ENCODE measurements at regions not wholly inside any gene's neighbourhood (a gene's known extent, or its start where the extent isn't known, plus 50 kb on each side); places are given as distances from the start of the nearest gene placed in this dataset.

DNA sequence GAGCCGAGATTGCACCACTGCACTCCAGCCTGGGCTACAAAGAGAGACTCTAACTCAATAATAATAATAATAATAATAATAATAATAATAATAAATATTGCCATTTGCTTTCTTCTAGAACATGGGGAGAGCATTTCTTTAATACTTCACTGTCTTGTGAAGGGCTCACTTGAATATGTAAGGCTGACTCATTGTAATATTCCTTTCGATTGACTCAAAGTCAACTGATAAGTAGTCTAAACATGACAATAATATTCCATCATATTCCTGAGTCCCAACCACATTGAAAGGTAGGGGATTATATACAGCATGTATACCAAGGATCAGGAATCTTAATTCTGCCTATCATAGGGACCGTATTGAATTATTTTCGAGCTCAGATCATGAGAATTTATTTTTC lies 949.2 kb downstream of the DSC3 start:
- CTCF ChIA-PET: no interaction called here

DNA sequence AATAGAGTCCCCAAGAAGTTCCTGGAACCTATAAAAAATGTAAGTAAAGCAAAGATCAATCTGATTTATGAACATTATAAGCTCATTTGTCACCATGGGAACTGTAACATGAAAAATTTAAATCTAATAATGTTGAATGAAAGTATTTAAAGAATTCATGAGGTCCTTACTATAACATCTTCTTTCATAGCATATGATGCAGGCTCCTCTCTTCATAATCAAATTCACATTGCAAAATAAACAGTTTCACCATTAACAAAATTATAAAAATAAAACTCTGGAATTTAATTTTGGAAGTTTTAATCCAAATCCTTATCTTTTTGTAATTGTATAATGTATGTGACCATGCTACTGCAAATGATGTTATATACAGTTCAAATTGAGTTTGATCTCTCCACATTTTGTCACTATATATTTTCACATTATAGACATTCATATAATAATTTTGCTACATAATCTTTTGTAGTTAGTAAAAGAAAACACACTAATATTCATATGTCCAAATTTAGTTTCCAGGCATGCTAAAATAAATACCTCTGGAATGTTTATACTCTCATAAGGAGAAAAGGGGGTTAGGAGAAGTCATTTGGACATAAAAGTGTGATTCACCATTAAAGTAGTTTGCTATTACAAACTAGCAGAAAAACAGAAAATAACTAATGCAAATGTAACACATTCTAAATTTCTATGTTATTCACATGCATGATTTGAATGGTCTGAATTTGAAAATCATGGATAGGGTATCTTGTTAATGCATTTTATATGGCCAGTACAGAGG lies 954.1 kb downstream of the DSC3 start:
- CTCF ChIA-PET: no interaction called here
- Histone ChIP-seq H3K27ac (ENCODE audit: low read depth, low read length) (no peak overlapping the region), H3K27me3 (ENCODE audit: control insufficient read depth, insufficient read depth, low read length) (no peaks in the 10 kb centered on the region), H3K4me3 (ENCODE audit: low read depth, low read length) (no peak overlapping the region), H3K9me3 (ENCODE audit: control insufficient read depth, insufficient read depth, low read length) (peaks cover 15% of the 10 kb centered on the region)
- no peak for DNase-seq (ENCODE audit: low read depth, low spot score)
- POLR2A ChIA-PET: no interaction called here
- TF ChIP-seq, protein P1, sequence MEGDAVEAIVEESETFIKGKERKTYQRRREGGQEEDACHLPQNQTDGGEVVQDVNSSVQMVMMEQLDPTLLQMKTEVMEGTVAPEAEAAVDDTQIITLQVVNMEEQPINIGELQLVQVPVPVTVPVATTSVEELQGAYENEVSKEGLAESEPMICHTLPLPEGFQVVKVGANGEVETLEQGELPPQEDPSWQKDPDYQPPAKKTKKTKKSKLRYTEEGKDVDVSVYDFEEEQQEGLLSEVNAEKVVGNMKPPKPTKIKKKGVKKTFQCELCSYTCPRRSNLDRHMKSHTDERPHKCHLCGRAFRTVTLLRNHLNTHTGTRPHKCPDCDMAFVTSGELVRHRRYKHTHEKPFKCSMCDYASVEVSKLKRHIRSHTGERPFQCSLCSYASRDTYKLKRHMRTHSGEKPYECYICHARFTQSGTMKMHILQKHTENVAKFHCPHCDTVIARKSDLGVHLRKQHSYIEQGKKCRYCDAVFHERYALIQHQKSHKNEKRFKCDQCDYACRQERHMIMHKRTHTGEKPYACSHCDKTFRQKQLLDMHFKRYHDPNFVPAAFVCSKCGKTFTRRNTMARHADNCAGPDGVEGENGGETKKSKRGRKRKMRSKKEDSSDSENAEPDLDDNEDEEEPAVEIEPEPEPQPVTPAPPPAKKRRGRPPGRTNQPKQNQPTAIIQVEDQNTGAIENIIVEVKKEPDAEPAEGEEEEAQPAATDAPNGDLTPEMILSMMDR (IDR thresholded peaks at IDR 0.05; ENCODE audit: low read depth, low read length): no peak

More for the DNA sequence above, 949.2 kb downstream of the DSC3 start:
- POLR2A ChIA-PET: no interaction called here
- no peaks in the 10 kb centered on the region for H3K27me3 ChIP-seq (ENCODE audit: control insufficient read depth, insufficient read depth, low read length)
- peaks cover 12% of the 10 kb centered on the region for H3K9me3 ChIP-seq (ENCODE audit: control insufficient read depth, insufficient read depth, low read length)
- TF ChIP-seq, protein P1 (IDR thresholded peaks at IDR 0.05; ENCODE audit: low read depth, low read length): no peak
- no peak overlapping the region for H3K27ac ChIP-seq (ENCODE audit: low read depth, low read length)
- no peak overlapping the region for H3K4me3 ChIP-seq (ENCODE audit: low read depth, low read length)
- DNase-seq (ENCODE audit: low read depth, low spot score): no peak

- Histone ChIP-seq H3K9me3 (ENCODE audit: control insufficient read depth, insufficient read depth, low read length) (peaks cover 18% of the 10 kb centered on the region), H3K27me3 (ENCODE audit: control insufficient read depth, insufficient read depth, low read length) (no peaks in the 10 kb centered on the region), H3K4me3 (ENCODE audit: low read depth, low read length) (no peak overlapping the region), H3K27ac (ENCODE audit: low read depth, low read length) (no peak overlapping the region)
- CTCF ChIA-PET: no interaction called here
- DNase-seq (ENCODE audit: low read depth, low spot score): no peak
- TF ChIP-seq, protein P1 (IDR thresholded peaks at IDR 0.05; ENCODE audit: low read depth, low read length): no peak
- POLR2A ChIA-PET: no interaction called here
Observed at GRCh38 chr18:30086351-30086750, 956.2 kb downstream of the DSC3 start.

- H3K4me3 ChIP-seq (ENCODE audit: low read depth, low read length): no peak overlapping the region
- peaks cover 9% of the 10 kb centered on the region for H3K9me3 ChIP-seq (ENCODE audit: control insufficient read depth, insufficient read depth, low read length)
- TF ChIP-seq, protein P1 (IDR thresholded peaks at IDR 0.05; ENCODE audit: low read depth, low read length): no peak
- H3K27ac ChIP-seq (ENCODE audit: low read depth, low read length): no peak overlapping the region
- H3K27me3 ChIP-seq (ENCODE audit: control insufficient read depth, insufficient read depth, low read length): no peaks in the 10 kb centered on the region
- ChIA-PET CTCF (no interaction called here), POLR2A (no interaction called here)
- no peak for DNase-seq (ENCODE audit: low read depth, low spot score)
Observed at GRCh38 chr18:30081122-30081521, 961.4 kb downstream of the DSC3 start.

GRCh38 chr18:30072609-30073385 lies 969.7 kb downstream of the DSC3 start:
- TF ChIP-seq, protein P1 (IDR thresholded peaks at IDR 0.05; ENCODE audit: low read depth, low read length): no peak
- H3K4me3 ChIP-seq (ENCODE audit: low read depth, low read length): no peak overlapping the region
- H3K27me3 ChIP-seq (ENCODE audit: control insufficient read depth, insufficient read depth, low read length): no peaks in the 10 kb centered on the region
- POLR2A ChIA-PET: no interaction called here
- H3K9me3 ChIP-seq (ENCODE audit: control insufficient read depth, insufficient read depth, low read length): peaks cover 12% of the 10 kb centered on the region
- no peak for DNase-seq (ENCODE audit: low read depth, low spot score)
- CTCF ChIA-PET: no interaction called here
- H3K27ac ChIP-seq (ENCODE audit: low read depth, low read length): no peak overlapping the region

All from AG04450 (cell line).